Fibroblast of lung (primary cell): ENCODE measurements at regions not wholly inside any gene's neighbourhood (a gene's known extent, or its start where the extent isn't known, plus 50 kb on each side); places are given as distances from the start of the nearest gene placed in this dataset.

Experiments used
- EZH2 ChIP-seq: IDR thresholded peaks from 2 replicates; pipeline ENCODE4 v1.5.1; 2012; ENCODE audit warnings: low read length, control low read depth, mild to moderate bottlenecking; ENCODE audit errors: missing control alignments
- TF ChIP-seq, protein P1 (sequence below), 2 donors: IDR thresholded peaks in 1 of 2; conservative IDR thresholded peaks in 1 of 2; 1 replicate in 1 of 2; 2 replicates in 1 of 2; pipeline ENCODE4 v1.5.1; 2011 to 2012; ENCODE audit warnings: low read length in 2 of 2, control low read depth in 1 of 2, inconsistent platforms in 1 of 2, low read depth in 1 of 2, mild to moderate bottlenecking in 1 of 2

- TF ChIP-seq, protein P1, sequence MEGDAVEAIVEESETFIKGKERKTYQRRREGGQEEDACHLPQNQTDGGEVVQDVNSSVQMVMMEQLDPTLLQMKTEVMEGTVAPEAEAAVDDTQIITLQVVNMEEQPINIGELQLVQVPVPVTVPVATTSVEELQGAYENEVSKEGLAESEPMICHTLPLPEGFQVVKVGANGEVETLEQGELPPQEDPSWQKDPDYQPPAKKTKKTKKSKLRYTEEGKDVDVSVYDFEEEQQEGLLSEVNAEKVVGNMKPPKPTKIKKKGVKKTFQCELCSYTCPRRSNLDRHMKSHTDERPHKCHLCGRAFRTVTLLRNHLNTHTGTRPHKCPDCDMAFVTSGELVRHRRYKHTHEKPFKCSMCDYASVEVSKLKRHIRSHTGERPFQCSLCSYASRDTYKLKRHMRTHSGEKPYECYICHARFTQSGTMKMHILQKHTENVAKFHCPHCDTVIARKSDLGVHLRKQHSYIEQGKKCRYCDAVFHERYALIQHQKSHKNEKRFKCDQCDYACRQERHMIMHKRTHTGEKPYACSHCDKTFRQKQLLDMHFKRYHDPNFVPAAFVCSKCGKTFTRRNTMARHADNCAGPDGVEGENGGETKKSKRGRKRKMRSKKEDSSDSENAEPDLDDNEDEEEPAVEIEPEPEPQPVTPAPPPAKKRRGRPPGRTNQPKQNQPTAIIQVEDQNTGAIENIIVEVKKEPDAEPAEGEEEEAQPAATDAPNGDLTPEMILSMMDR (conservative IDR thresholded peaks at IDR 0.05 in 1 of 2, IDR thresholded peaks at IDR 0.05 in 1 of 2; ENCODE audit: low read depth in 1 of 2, low read length in 2 of 2) = no peak
- TF ChIP-seq EZH2 = no peak
Observed at GRCh38 chr15:61319892-61320291, 90.8 kb upstream of the RORA start.
